IMR-90 (cell line): ENCODE measurements at regions not wholly inside any gene's neighbourhood (a gene's known extent, or its start where the extent isn't known, plus 50 kb on each side); places are given as distances from the start of the nearest gene placed in this dataset.

Experiments used
- ATAC-seq: fragments of 200-7000 bp; cut with Tn5 transposase; 2 replicates; pipeline ENCODE4 v1.9.1; 2020; ENCODE audit warnings: low read depth, mild to moderate bottlenecking, moderate library complexity
- BruUV-seq: library from RNA; stranded (reverse); fragments of 400-500 nt; replicated peaks from 2 replicates; lab custom pipeline; 2021; lab: Mats Ljungman, UMichigan
- CTCF ChIA-PET: fragments of 300-600 bp; formaldehyde crosslinking; extraction: SDS; loops from one replicate; lab custom pipeline; 2021; ENCODE audit warnings: antibody characterized with exemption; lab: Yijun Ruan, JAX
- POLR2A ChIA-PET: fragments of 300-600 bp; sonication (Branson Sonifier 250); formaldehyde crosslinking; loops from one replicate; lab custom pipeline; 2022; ENCODE audit warnings: antibody characterized with exemption; ENCODE audit not compliant: unreplicated experiment; lab: Charles Lee
- DNase-seq: peaks from one replicate; pipeline ENCODE4 v3.0.0; 2013
- H2AFZ ChIP-seq: replicated peaks from 2 replicates; pipeline ENCODE3; 2013; ENCODE audit warnings: low read length, mild to moderate bottlenecking; ENCODE audit not compliant: poor library complexity
- H2AK5ac ChIP-seq: 2 replicates; pipeline ENCODE4 v1.6.1; 2013; ENCODE audit warnings: low read depth, low read length, inconsistent platforms
- H2AK9ac ChIP-seq: replicated peaks from 2 replicates; pipeline ENCODE3; 2013; ENCODE audit warnings: mild to moderate bottlenecking, low read depth, low read length, moderate library complexity; ENCODE audit not compliant: poor library complexity
- H2BK120ac ChIP-seq: 2 replicates; pipeline ENCODE4 v1.6.1; 2013; ENCODE audit warnings: low read depth, low read length, inconsistent platforms
- H2BK15ac ChIP-seq: 3 replicates; pipeline ENCODE4 v1.6.1; 2013; ENCODE audit warnings: low read depth, low read length, inconsistent platforms
- H2BK20ac ChIP-seq: 2 replicates; pipeline ENCODE4 v1.6.1; 2013; ENCODE audit warnings: low read depth, mild to moderate bottlenecking, inconsistent platforms, low read length, moderate library complexity
- H2BK5ac ChIP-seq: 2 replicates; pipeline ENCODE4 v1.6.1; 2013; ENCODE audit warnings: mild to moderate bottlenecking, low read depth, low read length, inconsistent platforms; ENCODE audit not compliant: poor library complexity, severe bottlenecking
- H3K14ac ChIP-seq: replicated peaks from 2 replicates; pipeline ENCODE4 v1.6.1; 2013; ENCODE audit warnings: low read depth, low read length, inconsistent platforms
- H3K18ac ChIP-seq: 2 replicates; pipeline ENCODE4 v1.6.1; 2013; ENCODE audit warnings: low read depth, low read length, control low read depth
- H3K23ac ChIP-seq: 2 replicates; pipeline ENCODE4 v1.6.1; 2013; ENCODE audit warnings: low read depth, low read length, inconsistent platforms
- H3K27ac ChIP-seq: 2 replicates; pipeline ENCODE4 v1.5.1; 2013; ENCODE audit warnings: mild to moderate bottlenecking, control low read depth, low read length; ENCODE audit not compliant: insufficient read depth
- H3K27me3 ChIP-seq: 2 replicates; pipeline ENCODE4 v1.6.1; 2013; ENCODE audit warnings: low read length; ENCODE audit not compliant: control insufficient read depth, insufficient read depth
- H3K36me3 ChIP-seq: 2 replicates; pipeline ENCODE4 v1.6.1; 2013; ENCODE audit warnings: low read length, mixed read lengths; ENCODE audit not compliant: control insufficient read depth, insufficient read depth
- H3K4ac ChIP-seq: 2 replicates; pipeline ENCODE4 v1.6.1; 2013; ENCODE audit warnings: low read depth, low read length, inconsistent platforms
- H3K4me1 ChIP-seq: 2 replicates; pipeline ENCODE4 v1.6.1; 2013; ENCODE audit warnings: low read length, mixed read lengths; ENCODE audit not compliant: control insufficient read depth, insufficient read depth
- H3K4me2 ChIP-seq: 2 replicates; pipeline ENCODE4 v1.6.1; 2013; ENCODE audit warnings: low read depth, mild to moderate bottlenecking, control low read depth, low read length, moderate library complexity
- H3K4me3 ChIP-seq: 2 replicates; pipeline ENCODE4 v1.5.1; 2013; ENCODE audit warnings: low read depth, mild to moderate bottlenecking, control low read depth, low read length, moderate library complexity; ENCODE audit not compliant: insufficient read depth
- H3K56ac ChIP-seq: 2 replicates; pipeline ENCODE4 v1.6.1; 2013; ENCODE audit warnings: low read length, inconsistent platforms; ENCODE audit not compliant: insufficient read depth; ENCODE audit errors: extremely low read depth
- H3K79me1 ChIP-seq, 2 experiments: 2 replicates each; pipeline ENCODE4 v1.6.1; 2013; ENCODE audit warnings: low read length in 2 of 2, inconsistent platforms in 1 of 2, low read depth in 1 of 2
- H3K9ac ChIP-seq: 2 replicates; pipeline ENCODE4 v1.6.1; 2013; ENCODE audit warnings: low read depth, low read length, control low read depth
- H3K9me1 ChIP-seq: 2 replicates; pipeline ENCODE4 v1.6.1; 2013; ENCODE audit warnings: low read length, inconsistent platforms; ENCODE audit not compliant: insufficient read depth
- H3K9me3 ChIP-seq: 2 replicates; pipeline ENCODE4 v1.6.1; 2013; ENCODE audit warnings: low read length; ENCODE audit not compliant: control insufficient read depth, insufficient read depth
- H4K20me1 ChIP-seq: 2 replicates; pipeline ENCODE4 v1.6.1; 2013; ENCODE audit warnings: low read length, inconsistent platforms; ENCODE audit not compliant: insufficient read depth
- H4K5ac ChIP-seq: 2 replicates; pipeline ENCODE4 v1.6.1; 2013; ENCODE audit warnings: mild to moderate bottlenecking, low read depth, low read length, control low read depth
- H4K8ac ChIP-seq, 2 experiments: 2 replicates each; pipeline ENCODE4 v1.6.1; 2013; ENCODE audit warnings: low read depth in 2 of 2, low read length in 2 of 2, control low read depth in 1 of 2, inconsistent platforms in 1 of 2
- H4K91ac ChIP-seq: 2 replicates; pipeline ENCODE4 v1.6.1; 2013; ENCODE audit warnings: low read depth, low read length, inconsistent platforms; ENCODE audit not compliant: insufficient read depth
- BHLHE40 ChIP-seq: fragments of 150-350 bp; IDR thresholded peaks from 2 replicates; pipeline ENCODE4 v1.6.1; 2016; ENCODE audit warnings: mild to moderate bottlenecking, low read depth, low read length
- CEBPB ChIP-seq: IDR thresholded peaks from 2 replicates; pipeline ENCODE4 v1.6.1; 2012; ENCODE audit warnings: low read depth, low read length, improper control_type of control experiment
- CHD1 ChIP-seq: IDR thresholded peaks from 2 replicates; pipeline ENCODE4 v1.6.1; 2012; ENCODE audit warnings: low read depth, low read length, improper control_type of control experiment
- ELK1 ChIP-seq: fragments of 150-350 bp; IDR thresholded peaks from 2 replicates; pipeline ENCODE4 v1.6.1; 2016; ENCODE audit warnings: low read depth, mild to moderate bottlenecking, low read length, moderate library complexity, borderline replicate concordance
- FOS ChIP-seq: fragments of 150-350 bp; IDR thresholded peaks from 2 replicates; pipeline ENCODE4 v1.6.1; 2016; ENCODE audit warnings: low read depth, low read length
- MAFK ChIP-seq: IDR thresholded peaks from 2 replicates; pipeline ENCODE4 v1.6.1; 2012; ENCODE audit warnings: low read depth, low read length, improper control_type of control experiment
- NFE2L2 ChIP-seq: fragments of 150-350 bp; IDR thresholded peaks from 2 replicates; pipeline ENCODE4 v1.6.1; 2016; ENCODE audit warnings: low read depth, mild to moderate bottlenecking, low read length
- POLR2A ChIP-seq: IDR thresholded peaks from 2 replicates; pipeline ENCODE4 v1.6.1; 2012; ENCODE audit warnings: mild to moderate bottlenecking, low read depth, low read length
- RAD21 ChIP-seq: IDR thresholded peaks from 2 replicates; pipeline ENCODE4 v1.6.1; 2012; ENCODE audit warnings: low read length, improper control_type of control experiment
- RCOR1 ChIP-seq: IDR thresholded peaks from 2 replicates; pipeline ENCODE4 v1.6.1; 2012; ENCODE audit warnings: mild to moderate bottlenecking, low read length, improper control_type of control experiment; ENCODE audit not compliant: insufficient replicate concordance
- SMC3 ChIP-seq: fragments of 150-350 bp; IDR thresholded peaks from 2 replicates; pipeline ENCODE4 v1.6.1; 2016; ENCODE audit warnings: low read depth, mild to moderate bottlenecking, antibody characterized with exemption, low read length, moderate library complexity
- USF2 ChIP-seq: fragments of 150-350 bp; IDR thresholded peaks from 2 replicates; pipeline ENCODE4 v1.6.1; 2017; ENCODE audit warnings: mild to moderate bottlenecking, antibody characterized with exemption, low read length, low read depth
- WGBS, 2 experiments: methylation state at CpG; one replicate each; pipeline versions ENCODE4 v1.1.5 to v1.1.7; 2013; ENCODE audit warnings: missing lambda C conversion rate in 2 of 2; ENCODE audit not compliant: insufficient read length in 1 of 2; ENCODE audit errors: extremely low coverage in 2 of 2; 5-methylcytosine and 5-hydroxymethylcytosine counted together
- dilution Hi-C: fragments of 300-500 bp; cut with HindIII; formaldehyde crosslinking; loops from one replicate; pipeline ENCODE4 v1.14.3; 2018; ENCODE audit warnings: low sequenced_read_pairs; ENCODE audit not compliant: unreplicated experiment
- in situ Hi-C: fragments of 300-500 bp; cut with MboI; formaldehyde crosslinking; loops from 3 replicates; pipeline ENCODE4 v1.14.3; 2019; ENCODE audit warnings: low sequenced_read_pairs, inconsistent platforms, mixed read lengths
- intact Hi-C: fragments of 100-400 bp; cut with micrococcal nuclease; formaldehyde crosslinking; loops from 2 replicates; pipeline ENCODE4 v1.10.0; 2022
- TF ChIP-seq, protein P1 (sequence below): conservative IDR thresholded peaks from 2 replicates; pipeline ENCODE4 v1.5.1; 2012; ENCODE audit warnings: mild to moderate bottlenecking, low read depth, low read length, improper control_type of control experiment

DNA sequence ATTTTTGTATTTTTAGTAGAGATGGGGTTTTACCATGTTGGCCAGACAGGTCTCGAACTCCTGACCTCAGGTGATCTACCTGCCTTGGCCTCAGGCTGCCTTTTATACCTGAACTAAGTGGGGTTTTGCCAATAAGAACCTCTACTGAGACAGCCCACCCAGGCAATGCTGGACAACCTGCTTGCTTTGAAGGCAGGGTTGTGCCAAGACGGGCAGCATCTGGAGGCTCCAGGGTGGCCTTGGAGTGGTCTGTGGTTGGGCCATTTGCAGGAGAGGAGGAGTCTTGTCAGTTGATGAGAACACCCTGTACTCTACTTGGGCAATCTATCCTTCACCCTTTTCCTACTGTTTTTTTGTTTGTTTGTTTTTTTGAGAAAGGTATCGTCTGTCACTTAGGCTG lies 75.3 kb upstream of the ZNF735 start:
- Histone ChIP-seq H2BK15ac (no peak overlapping the region), H3K56ac (no peak overlapping the region), H3K18ac (no peak overlapping the region), H3K36me3 (no peaks in the 10 kb centered on the region), H2AK5ac (no peak overlapping the region), H2AK9ac (no peak overlapping the region), H3K14ac (no peak overlapping the region), H3K27me3 (no peaks in the 10 kb centered on the region), H3K9ac (no peak overlapping the region), H3K27ac (no peak overlapping the region), H2AFZ (no peak overlapping the region), H3K23ac (no peak overlapping the region), H4K8ac (no peak overlapping the region), H3K79me1 (no peaks in the 10 kb centered on the region), H2BK20ac (no peak overlapping the region), H3K4me1 (no peaks in the 10 kb centered on the region), H3K4ac (no peak overlapping the region), H4K91ac (no peak overlapping the region), H2BK5ac (no peak overlapping the region), H4K20me1 (no peaks in the 10 kb centered on the region), H3K9me3 (peaks cover 32% of the 10 kb centered on the region), H4K5ac (no peak overlapping the region), H3K9me1 (no peaks in the 10 kb centered on the region), H2BK120ac (no peak overlapping the region), H3K4me3 (no peak overlapping the region), H3K4me2 (no peak overlapping the region)
- DNase-seq (no peak), ATAC-seq (no peak)
- ChIA-PET CTCF (no interaction called here), POLR2A (no interaction called here)
- no peak for TF ChIP-seq CHD1
- TF ChIP-seq POLR2A, result no peak
- TF ChIP-seq MAFK, result no peak
- TF ChIP-seq CEBPB, result no peak
- TF ChIP-seq NFE2L2, result no peak
- no peak for TF ChIP-seq SMC3
- TF ChIP-seq USF2, result no peak
- no peak for TF ChIP-seq ELK1
- no peak for TF ChIP-seq RAD21
- TF ChIP-seq FOS, result no peak
- no peak for TF ChIP-seq BHLHE40
- TF ChIP-seq, protein P1, sequence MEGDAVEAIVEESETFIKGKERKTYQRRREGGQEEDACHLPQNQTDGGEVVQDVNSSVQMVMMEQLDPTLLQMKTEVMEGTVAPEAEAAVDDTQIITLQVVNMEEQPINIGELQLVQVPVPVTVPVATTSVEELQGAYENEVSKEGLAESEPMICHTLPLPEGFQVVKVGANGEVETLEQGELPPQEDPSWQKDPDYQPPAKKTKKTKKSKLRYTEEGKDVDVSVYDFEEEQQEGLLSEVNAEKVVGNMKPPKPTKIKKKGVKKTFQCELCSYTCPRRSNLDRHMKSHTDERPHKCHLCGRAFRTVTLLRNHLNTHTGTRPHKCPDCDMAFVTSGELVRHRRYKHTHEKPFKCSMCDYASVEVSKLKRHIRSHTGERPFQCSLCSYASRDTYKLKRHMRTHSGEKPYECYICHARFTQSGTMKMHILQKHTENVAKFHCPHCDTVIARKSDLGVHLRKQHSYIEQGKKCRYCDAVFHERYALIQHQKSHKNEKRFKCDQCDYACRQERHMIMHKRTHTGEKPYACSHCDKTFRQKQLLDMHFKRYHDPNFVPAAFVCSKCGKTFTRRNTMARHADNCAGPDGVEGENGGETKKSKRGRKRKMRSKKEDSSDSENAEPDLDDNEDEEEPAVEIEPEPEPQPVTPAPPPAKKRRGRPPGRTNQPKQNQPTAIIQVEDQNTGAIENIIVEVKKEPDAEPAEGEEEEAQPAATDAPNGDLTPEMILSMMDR, result no peak
- TF ChIP-seq RCOR1, result no peak
- BruUV-seq, result no TSS peak
- no CpG with 5 or more reads among the region's 3 CpGs for WGBS, 2 experiments
- intact Hi-C loops (no loop called here), in situ Hi-C loops (no loop called here), dilution Hi-C loops (no loop called here)
